NCI-H2196 treated with DMSO at 0.1 percent for 48 hours (cell line): ENCODE measurements at regions not wholly inside any gene's neighbourhood (a gene's known extent, or its start where the extent isn't known, plus 50 kb on each side); places are given as distances from the start of the nearest gene placed in this dataset.

Source experiments
- DNase-seq: peaks from one replicate; lab custom pipeline; 2025; ENCODE audit not compliant: unreplicated experiment; lab: John Stamatoyannopoulos, UW

DNA sequence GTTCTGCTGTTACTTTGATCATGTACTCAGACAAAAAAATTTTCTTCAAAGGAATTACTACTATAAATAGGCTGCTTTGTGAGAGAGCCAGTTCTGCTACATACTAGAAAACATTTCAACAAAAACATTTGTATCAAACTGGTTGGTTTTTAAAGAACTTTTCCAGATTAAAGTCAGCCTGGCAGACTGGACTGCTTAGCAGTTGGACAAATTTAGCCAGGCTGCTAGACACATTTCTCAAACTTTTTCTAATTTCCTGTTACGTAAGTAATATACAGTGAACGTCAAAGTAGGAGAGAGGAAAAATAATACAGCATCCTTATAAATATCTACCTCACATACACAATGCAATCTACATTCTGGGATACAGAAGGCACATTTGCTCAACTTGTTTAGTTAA is 109.5 kb downstream of the SP3 start:
- no peak for DNase-seq
